Dermis microvascular lymphatic vessel endothelial cell (primary cell): ENCODE measurements at regions not wholly inside any gene's neighbourhood (a gene's known extent, or its start where the extent isn't known, plus 50 kb on each side); places are given as distances from the start of the nearest gene placed in this dataset.
A peak's percentile ranks its signal among the peaks of the same experiment; 100 is the strongest.

Source experiments
- DNase-seq, 2 donors: peaks; one replicate each; pipeline versions ENCODE4 v3.0.0 to v3.0.0-alpha.2; 2010; ENCODE audit warnings: low read depth in 2 of 2

DNA sequence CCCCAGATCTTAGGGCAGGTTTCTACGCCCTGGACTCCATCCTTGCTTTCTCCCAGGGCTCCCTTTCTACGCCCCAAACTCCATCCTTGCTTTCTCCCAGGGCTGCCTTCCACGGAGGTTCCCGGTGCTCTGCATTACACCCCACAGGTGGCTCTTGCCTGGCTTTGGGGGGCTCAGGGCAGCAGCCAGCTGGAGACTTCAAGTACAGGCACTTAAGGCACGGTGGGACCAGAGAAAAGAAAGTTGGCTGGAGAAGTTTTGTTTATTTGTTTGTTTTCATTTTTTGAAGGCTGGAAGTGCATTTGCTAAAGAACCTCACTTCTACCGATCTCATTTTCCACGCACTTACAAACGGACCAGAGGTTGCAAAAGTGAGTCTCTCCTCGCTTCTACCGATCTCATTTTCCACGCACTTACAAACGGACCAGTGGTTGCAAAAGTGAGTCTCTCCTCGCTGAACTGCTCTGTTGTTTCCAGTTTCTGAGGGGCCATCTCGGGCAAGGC is 103.8 kb upstream of the MED13L start:
- DNase-seq, result no peak

- peak in 1 of 2 donors; percentile 83 for DNase-seq
These were observed 104.5 kb upstream of the MED13L start for GRCh38 chr12:116381744-116382685.

- DNase-seq, result peak in 1 of 2 donors; percentile 93
These were observed 105.4 kb upstream of the MED13L start for GRCh38 chr12:116382686-116383530.

DNA sequence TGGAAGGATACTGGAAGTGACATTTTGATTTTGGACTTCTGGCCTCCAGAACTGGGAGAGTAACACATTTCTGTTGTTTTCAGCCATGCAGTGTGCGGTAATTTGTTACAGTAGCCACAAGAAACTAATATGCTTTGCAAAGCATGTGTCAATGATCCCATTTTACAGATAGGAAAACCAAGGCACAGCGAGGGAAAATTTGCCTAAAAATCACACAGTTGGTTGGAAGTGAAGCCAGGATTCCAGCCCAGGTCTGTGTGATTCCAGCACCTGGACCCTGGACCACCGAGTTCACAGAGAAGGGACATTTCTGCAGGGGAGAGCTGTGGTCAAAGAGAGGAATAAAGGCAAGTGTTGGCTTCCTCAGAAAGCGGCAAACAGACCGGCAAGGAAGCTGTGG is 106.7 kb upstream of the MED13L start:
- DNase-seq, result no peak

DNA sequence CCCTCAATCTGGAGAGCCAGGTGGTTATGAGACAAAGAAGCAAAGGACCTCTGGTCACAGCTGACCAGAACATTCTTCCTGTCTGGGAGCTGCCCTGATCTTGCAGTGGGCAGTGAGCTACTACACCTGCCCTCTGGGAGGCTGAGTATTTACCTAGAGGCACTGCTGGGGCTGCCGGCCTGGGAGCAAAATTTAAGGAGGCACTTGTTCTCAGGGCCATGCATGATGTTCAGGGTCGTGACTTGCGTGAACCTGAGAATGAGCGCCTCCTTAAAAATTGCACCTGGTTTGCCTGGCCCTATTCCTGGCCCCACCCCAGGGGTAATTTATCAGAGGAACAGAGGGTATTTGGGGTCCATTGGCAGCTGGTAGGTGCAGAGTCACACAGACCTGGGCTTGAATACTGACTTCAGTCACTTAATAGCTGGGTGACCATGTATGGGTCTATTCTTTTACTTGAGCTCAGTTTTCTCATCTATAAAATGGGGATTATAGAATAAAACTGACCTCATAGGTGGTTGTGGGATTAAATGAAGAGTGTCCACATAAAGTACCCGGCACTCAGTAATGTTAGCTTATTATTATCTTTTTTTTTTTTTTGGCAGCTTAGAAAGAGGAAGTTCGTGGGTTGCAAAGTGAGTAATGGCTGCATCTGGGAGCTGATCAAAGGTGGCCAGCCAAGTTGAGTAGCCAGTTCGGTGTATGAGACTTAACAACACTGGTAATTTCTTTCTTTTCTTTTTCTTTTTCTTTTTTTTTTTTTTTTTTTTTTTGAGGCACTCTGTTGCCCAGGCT is 107.4 kb upstream of the MED13L start:
- peak in 1 of 2 donors; percentile 46 for DNase-seq

DNA sequence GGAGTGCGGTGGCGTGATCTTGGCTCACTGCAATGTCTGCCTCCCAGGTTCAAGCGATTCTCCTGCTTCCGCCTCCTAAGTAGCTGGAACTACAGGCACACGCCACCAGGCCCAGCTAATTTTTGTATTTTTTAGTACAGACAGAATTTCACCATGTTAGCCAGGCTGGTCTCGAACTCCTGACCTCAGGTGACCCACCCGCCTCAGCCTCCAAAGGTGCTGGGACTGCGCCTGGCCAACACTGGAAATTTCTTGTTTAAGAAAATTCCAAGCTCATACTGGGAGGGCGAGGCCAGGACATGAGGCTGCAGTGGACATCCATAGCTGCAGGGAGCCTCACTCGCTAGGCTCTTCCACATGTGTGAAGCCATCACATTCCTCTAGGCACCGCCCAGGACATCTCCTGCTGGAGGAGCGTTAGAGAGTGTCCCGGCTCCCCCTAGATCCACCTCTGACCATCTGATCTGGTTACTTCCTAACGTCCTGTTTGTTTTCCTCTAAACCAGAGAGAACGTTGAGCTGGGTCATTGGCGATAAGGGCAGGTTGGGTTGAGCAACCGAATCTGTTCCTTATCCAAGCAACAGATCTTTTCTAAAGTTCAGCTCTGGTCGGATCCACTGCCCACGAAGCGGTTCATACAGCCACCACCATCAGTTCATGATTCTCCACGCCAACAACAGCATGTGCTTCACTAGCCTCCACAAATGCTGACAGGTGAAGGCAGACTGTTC is 108.2 kb upstream of the MED13L start:
- DNase-seq, result no peak

DNA sequence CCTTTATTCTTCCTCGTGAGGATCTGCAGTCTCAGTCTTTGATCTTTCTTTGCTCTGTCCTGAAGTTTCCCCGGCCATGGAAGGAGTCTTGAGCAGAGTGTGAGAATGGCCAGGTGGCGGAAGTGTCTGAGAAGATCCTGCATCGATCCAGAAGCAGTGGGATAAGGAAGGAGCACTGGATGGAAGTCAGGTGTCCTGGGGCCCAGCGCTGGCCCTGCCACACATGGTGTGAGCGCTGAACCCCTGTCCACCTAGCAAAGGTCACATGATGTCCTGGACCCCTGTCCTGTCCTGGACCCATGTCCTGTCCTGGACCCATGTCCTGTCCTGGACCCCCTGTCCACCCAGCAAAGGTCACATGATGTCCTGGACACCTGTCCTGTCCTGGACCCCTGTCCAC is 111.8 kb upstream of the MED13L start:
- DNase-seq, result no peak

DNA sequence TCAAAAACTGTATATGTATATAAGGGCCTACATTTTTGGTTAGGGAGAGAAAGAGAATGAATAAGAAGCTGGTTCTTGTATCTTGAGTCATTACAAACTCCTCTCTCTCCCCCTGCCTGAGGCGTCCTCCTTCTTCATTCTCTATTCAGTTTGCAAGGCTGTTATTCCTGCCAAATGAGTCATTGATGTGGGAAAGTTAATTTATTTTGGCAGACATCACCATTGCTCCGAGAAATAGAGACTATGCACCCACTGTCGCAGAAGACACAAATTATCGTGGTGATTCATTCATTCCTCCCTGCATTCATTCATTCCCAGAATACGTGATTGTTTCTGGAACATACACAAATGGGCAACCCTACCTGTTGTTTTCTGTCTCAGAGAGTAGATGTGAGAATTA is 112.5 kb upstream of the MED13L start:
- peak in 1 of 2 donors; percentile 85 for DNase-seq

- no peak for DNase-seq
These were observed 113.2 kb upstream of the MED13L start for GRCh38 chr12:116390401-116391335.

DNA sequence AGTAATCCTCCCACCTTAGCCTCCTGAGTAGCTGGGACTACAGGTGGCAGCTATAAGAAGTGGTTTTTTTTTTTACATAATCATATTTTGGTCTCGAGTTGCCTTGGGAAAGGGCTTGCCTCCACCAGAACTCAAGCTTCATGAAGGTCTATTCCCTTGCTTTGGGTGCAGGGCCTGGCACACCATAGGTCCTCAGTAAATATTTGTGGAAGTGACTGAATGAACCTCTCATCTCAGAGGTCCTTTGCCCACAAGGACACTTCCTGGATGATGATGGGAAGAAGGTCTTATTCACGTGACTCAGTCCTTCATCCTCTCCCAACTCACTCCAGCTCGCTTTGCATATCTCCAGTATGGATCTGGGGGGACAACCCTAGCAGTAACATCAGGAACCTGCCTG is 114.0 kb upstream of the MED13L start:
- no peak for DNase-seq

DNA sequence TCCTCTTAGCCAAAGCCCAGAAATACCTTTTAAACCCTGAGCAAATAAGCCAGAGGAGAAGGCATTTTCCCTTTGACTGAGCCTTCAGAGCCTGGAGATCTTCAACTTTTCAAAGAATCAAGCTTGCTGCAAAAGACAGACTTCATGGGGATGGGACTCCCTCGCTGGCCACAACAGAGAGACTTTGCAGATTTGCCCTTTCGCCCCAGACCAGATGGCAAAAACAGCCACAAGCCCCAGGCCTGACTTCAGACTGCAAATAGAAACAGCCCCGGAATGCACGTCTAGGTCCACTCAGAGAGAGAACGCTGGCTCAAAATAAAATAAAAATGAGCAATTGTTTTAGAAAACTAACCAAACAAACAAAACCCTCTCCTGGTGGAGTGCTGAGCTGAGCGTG is 114.6 kb upstream of the MED13L start:
- DNase-seq, result no peak

- no peak for DNase-seq
These were observed 115.8 kb upstream of the MED13L start for GRCh38 chr12:116393255-116393654.

- no peak for DNase-seq
These were observed 116.6 kb upstream of the MED13L start for GRCh38 chr12:116393859-116394650.

GRCh38 chr12:116395396-116395795 is 117.9 kb upstream of the MED13L start:
- no peak for DNase-seq

GRCh38 chr12:116397148-116397547 is 119.7 kb upstream of the MED13L start:
- DNase-seq, result peak in 1 of 2 donors; percentile 27

GRCh38 chr12:116398193-116398592 is 120.7 kb upstream of the MED13L start:
- DNase-seq, result no peak

GRCh38 chr12:116399055-116399454 is 121.6 kb upstream of the MED13L start:
- no peak for DNase-seq

GRCh38 chr12:116400636-116401372 is 123.3 kb upstream of the MED13L start:
- no peak for DNase-seq
